Mesothelial cell of epicardium (in vitro differentiated cells): ENCODE measurements at regions not wholly inside any gene's neighbourhood (a gene's known extent, or its start where the extent isn't known, plus 50 kb on each side); places are given as distances from the start of the nearest gene placed in this dataset.
A peak's percentile ranks its signal among the peaks of the same experiment; 100 is the strongest.

Experiments used
- DNase-seq, 2 experiments: peaks; one replicate each; pipeline ENCODE4 v3.0.0; 2021; ENCODE audit warnings: low spot score in 2 of 2; ENCODE audit not compliant: unreplicated experiment in 2 of 2
- H3K27ac Mint-ChIP-seq: 2 replicates; pipeline ENCODE4 v1.8.0; 2021; ENCODE audit warnings: mixed read lengths
- H3K27me3 Mint-ChIP-seq: 2 replicates; pipeline ENCODE4 v1.8.0; 2021; ENCODE audit warnings: low read depth, mixed read lengths
- H3K36me3 Mint-ChIP-seq: 2 replicates; pipeline ENCODE4 v1.8.0; 2021; ENCODE audit warnings: mixed read lengths
- H3K4me1 Mint-ChIP-seq: 2 replicates; pipeline ENCODE4 v1.8.0; 2021; ENCODE audit warnings: mixed read lengths
- H3K4me3 Mint-ChIP-seq: 2 replicates; pipeline ENCODE4 v1.8.0; 2021; ENCODE audit warnings: mild to moderate bottlenecking, moderate library complexity, mixed read lengths
- H3K9me3 Mint-ChIP-seq: 2 replicates; pipeline ENCODE4 v1.8.0; 2021; ENCODE audit warnings: mixed read lengths
- TF ChIP-seq, protein P1 (sequence below): fragments of 200-600 bp; sonication (generic); IDR thresholded peaks from one replicate; pipeline ENCODE4 v1.5.0; 2021; ENCODE audit warnings: antibody characterized with exemption; ENCODE audit not compliant: unreplicated experiment

DNA sequence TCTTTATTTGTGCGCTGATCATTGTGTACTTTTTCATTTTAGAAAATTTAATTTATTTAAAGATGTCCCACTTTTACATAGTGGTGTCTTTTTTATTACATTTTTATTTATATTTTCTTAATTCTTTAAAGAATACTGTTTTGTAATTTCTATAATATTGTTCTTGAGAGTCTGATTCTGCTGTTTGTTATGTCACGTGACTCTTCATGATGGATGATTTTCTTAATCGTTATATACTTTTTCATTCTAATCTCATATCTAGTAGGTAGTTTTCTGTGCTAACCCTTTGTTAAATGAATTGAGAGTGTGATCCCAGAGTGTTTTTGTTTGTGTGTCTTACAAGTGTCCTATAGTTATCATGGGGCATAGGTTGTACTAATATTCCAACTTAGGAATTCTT lies 568.2 kb upstream of the AMOT start:
- Mint-ChIP-seq H3K4me1 (peaks cover 19% of the 10 kb centered on the region), H3K36me3 (peaks cover 3% of the 10 kb centered on the region), H3K4me3 (no peak overlapping the region), H3K9me3 (peaks cover 22% of the 10 kb centered on the region), H3K27ac (peak overlapping the region; percentile 26), H3K27me3 (no peaks in the 10 kb centered on the region)
- TF ChIP-seq, protein P1, sequence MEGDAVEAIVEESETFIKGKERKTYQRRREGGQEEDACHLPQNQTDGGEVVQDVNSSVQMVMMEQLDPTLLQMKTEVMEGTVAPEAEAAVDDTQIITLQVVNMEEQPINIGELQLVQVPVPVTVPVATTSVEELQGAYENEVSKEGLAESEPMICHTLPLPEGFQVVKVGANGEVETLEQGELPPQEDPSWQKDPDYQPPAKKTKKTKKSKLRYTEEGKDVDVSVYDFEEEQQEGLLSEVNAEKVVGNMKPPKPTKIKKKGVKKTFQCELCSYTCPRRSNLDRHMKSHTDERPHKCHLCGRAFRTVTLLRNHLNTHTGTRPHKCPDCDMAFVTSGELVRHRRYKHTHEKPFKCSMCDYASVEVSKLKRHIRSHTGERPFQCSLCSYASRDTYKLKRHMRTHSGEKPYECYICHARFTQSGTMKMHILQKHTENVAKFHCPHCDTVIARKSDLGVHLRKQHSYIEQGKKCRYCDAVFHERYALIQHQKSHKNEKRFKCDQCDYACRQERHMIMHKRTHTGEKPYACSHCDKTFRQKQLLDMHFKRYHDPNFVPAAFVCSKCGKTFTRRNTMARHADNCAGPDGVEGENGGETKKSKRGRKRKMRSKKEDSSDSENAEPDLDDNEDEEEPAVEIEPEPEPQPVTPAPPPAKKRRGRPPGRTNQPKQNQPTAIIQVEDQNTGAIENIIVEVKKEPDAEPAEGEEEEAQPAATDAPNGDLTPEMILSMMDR = no peak
- no peak for DNase-seq

DNA sequence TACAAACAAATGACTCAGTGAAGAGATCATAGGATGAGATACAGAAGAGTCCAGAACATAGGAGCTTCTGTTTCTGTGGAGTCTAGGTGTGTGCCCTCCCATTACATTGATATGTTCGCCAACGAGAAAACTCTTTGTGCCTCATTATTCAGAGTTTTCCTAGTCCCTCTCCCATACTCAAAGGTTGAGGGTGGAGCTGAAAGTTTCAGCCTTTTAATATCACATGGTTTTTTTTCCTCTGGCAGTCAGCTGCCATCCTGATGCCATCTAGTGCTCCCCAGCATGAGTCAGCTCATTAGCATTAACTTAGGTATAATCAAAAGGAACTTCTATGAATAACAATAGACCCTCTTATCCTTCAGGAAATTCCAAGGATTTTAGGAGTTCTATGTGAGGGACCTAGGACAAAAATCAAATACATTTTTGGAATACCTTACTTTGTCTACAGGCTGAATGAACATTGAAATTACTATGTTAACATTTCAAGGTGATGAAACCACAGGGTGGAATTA lies 559.6 kb upstream of the AMOT start:
- TF ChIP-seq, protein P1 = no peak
- no peak for DNase-seq
- peaks cover 11% of the 10 kb centered on the region for H3K36me3 Mint-ChIP-seq
- H3K27me3 Mint-ChIP-seq = no peaks in the 10 kb centered on the region
- no peak overlapping the region for H3K27ac Mint-ChIP-seq
- no peaks in the 10 kb centered on the region for H3K4me1 Mint-ChIP-seq
- H3K9me3 Mint-ChIP-seq = peaks cover 22% of the 10 kb centered on the region
- H3K4me3 Mint-ChIP-seq = no peak overlapping the region

DNA sequence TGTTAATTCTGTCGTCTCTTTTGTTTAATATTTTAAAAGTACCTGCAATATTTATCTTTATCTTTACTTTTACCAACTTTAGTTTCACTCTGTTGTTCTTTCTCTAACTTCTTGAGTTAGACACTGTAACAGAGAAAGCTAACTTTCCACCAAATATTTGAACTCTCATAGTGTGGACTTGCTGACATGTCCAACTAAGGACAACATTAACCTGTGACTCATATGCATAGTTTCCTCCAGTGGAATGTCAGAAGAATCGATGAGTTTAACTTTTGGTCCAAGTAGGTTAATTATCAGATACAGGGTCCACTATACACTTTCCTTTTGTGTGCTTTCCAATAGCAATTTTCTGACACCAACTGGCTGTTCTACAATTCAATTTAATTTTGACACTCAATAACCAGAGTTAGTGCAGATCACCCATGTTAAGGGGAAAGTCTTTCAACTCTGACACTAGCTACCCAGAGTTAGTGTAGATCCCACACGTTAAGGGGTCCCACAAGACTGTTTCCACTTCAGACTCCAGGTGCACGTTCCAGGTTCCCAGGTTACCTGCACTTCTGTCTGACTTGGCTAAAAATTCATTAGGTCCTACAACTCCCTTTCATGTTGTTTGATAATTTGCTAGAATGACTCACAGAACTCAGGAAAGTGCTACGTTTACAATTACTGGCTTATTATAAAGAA lies 559.0 kb upstream of the AMOT start:
- no peak overlapping the region for H3K4me3 Mint-ChIP-seq
- peaks cover 19% of the 10 kb centered on the region for H3K9me3 Mint-ChIP-seq
- TF ChIP-seq, protein P1 = no peak
- no peak overlapping the region for H3K27ac Mint-ChIP-seq
- no peaks in the 10 kb centered on the region for H3K27me3 Mint-ChIP-seq
- peaks cover 3% of the 10 kb centered on the region for H3K4me1 Mint-ChIP-seq
- peaks cover 11% of the 10 kb centered on the region for H3K36me3 Mint-ChIP-seq
- no peak for DNase-seq

DNA sequence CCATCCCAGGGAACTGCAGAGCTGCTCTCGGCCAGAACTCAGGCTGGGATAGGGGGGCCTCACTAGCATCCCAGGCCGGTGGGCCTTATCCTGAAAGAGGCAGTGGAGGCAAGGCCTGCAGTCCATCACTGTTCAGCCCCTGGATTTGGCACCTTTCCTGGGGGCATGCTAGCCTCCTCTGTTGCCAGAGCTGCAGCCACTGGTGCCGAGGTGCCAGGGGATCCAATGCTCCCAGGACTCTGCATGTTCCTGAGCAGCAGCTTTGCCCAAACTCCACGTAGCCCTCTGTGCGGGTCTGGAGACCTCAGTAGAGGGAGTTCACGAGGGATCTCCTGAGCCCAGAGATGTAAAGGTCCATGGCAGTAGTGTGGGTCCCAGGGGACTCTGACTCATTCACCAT lies 551.7 kb upstream of the AMOT start:
- Mint-ChIP-seq H3K4me3 (no peak overlapping the region), H3K4me1 (peaks cover 3% of the 10 kb centered on the region), H3K27me3 (no peaks in the 10 kb centered on the region), H3K36me3 (peaks cover 7% of the 10 kb centered on the region), H3K27ac (no peak overlapping the region), H3K9me3 (peaks cover 30% of the 10 kb centered on the region)
- no peak for DNase-seq
- TF ChIP-seq, protein P1 = no peak

DNA sequence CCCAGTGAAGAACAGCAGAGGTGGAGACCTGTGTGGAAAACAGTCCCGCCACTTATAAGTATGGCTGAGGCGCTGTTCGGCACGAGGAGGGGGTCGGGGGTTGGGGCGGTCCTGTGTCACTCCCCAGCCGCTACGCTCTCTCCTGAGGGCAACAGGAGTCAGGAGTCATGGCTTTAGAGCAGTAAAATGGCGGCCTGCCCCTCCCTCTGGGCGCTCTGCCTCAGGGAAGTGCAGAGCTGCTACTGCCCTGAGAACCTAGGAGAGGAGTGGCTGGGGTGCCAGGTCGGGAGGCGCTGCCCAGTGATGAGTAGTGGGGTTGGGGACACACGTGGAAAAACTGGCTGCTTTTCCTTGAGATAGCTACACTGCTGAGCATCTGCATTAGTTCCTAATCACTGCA lies 551.2 kb upstream of the AMOT start:
- H3K27me3 Mint-ChIP-seq = no peaks in the 10 kb centered on the region
- H3K36me3 Mint-ChIP-seq = peaks cover 7% of the 10 kb centered on the region
- H3K9me3 Mint-ChIP-seq = peaks cover 30% of the 10 kb centered on the region
- H3K4me3 Mint-ChIP-seq = no peak overlapping the region
- peaks cover 3% of the 10 kb centered on the region for H3K4me1 Mint-ChIP-seq
- no peak for DNase-seq
- TF ChIP-seq, protein P1 = no peak
- H3K27ac Mint-ChIP-seq = no peak overlapping the region
